Ovary (tissue), 3 donors: ENCODE measurements at regions not wholly inside any gene's neighbourhood (a gene's known extent, or its start where the extent isn't known, plus 50 kb on each side); places are given as distances from the start of the nearest gene placed in this dataset.

ENCODE experiments used
- CTCF ChIP-seq, 3 donors: fragments of 450-650 bp in 2 of 3; fragments of 200-600 bp in 1 of 3; IDR thresholded peaks; one replicate each; pipeline versions ENCODE4 v1.5.1 to v1.8.0; 2016 to 2022; ENCODE audit warnings: antibody characterized with exemption in 3 of 3, mild to moderate bottlenecking in 1 of 3
- EP300 ChIP-seq: sonication (generic); formaldehyde crosslinking; IDR thresholded peaks from one replicate; pipeline ENCODE4 v1.6.1; 2017; ENCODE audit warnings: antibody characterized with exemption
- POLR2A ChIP-seq: fragments of 450-650 bp; IDR thresholded peaks from one replicate; pipeline ENCODE4 v1.6.1; 2017; ENCODE audit warnings: antibody characterized with exemption, mild to moderate bottlenecking, moderate library complexity
- donor health status: DM: no; HTN: no; CAD: no.

- TF ChIP-seq CTCF (IDR thresholded peaks at IDR 0.05) (no peak), POLR2A (no peak), EP300 (no peak)
Measured at GRCh38 chr6:43907789-43908472, 137.9 kb downstream of the VEGFA start.
